ACHN (cell line): ENCODE measurements at regions not wholly inside any gene's neighbourhood (a gene's known extent, or its start where the extent isn't known, plus 50 kb on each side); places are given as distances from the start of the nearest gene placed in this dataset.

Experiments
- DNase-seq: peaks from one replicate; pipeline ENCODE4 v3.0.0-alpha.2; 2015
- in situ Hi-C: cut with HindIII; loops from 2 replicates; pipeline ENCODE4 v1.10.0; 2017; ENCODE audit warnings: low sequenced_read_pairs, low pct_ligation_motif_present, low pct_unique_long_range_greater_than_20kb

DNA sequence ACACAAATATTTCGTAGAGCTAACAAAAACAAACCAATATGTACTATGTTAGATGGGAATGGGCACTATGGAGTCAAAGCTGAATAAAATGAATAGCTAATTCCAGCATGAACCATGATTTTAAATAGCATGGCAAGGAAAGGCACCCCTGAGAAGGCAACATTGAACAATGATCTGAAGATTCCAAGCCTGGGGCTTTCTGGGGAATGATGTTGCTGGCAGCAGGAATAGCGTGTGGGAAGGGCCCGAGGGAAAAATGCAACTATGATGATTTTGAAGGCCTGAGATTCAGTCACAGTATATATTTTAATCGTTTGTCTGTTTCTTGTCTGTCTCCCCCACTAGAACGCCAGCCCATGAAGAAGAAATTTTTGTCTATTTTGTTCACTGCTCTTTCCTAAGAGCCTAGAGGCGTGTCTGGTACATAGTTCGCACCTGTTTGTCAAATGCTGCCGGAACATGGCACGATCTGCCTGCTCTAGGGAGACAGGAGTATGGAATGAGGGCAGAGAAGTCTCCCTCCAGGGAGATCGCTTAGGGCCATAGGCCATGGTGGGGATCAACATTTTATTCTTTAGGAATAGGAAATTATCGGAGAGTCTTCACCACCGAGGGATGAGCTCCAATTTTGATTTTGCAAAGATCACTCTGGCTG, 84.8 kb upstream of the EYA2 start:
- in situ Hi-C loops = no loop called here
- DNase-seq = no peak

DNA sequence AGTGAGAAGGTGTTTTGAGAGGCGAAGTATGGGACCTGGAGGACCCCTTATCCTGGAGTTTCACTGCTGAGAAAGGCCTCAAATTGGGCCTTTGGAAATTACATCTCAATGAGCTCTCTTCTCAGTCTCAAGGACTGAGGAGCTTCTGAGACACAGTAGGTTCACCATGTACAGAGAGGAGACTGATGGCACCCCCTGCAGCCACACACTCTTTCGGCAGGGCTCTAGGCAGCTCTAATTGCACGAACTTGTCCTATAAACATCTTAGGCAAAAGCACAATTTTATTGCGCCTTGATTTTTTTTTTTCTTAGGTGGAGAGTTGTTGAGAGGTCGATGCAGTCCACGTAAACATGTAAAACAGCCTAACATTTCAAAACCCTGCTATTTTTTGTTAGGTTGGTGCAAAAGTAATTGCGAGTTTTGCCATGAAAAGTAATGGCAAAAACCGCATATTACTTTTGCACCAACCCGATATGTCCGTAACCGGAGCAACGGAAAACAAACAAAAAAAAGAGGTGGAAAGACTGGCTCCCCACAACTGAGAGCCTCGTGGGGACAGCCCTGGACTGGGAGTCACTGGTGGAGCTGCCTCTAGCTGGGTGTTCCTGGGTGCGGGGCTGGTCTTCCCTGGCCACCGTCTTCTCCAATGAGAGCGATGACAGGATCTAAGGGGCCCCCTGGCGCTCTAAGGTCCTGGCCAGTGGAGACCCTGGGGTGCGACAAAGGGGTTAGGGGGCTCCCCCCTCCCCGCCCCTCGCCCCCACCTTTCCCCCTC, 84.0 kb upstream of the EYA2 start:
- in situ Hi-C loops = no loop called here
- no peak for DNase-seq

DNA sequence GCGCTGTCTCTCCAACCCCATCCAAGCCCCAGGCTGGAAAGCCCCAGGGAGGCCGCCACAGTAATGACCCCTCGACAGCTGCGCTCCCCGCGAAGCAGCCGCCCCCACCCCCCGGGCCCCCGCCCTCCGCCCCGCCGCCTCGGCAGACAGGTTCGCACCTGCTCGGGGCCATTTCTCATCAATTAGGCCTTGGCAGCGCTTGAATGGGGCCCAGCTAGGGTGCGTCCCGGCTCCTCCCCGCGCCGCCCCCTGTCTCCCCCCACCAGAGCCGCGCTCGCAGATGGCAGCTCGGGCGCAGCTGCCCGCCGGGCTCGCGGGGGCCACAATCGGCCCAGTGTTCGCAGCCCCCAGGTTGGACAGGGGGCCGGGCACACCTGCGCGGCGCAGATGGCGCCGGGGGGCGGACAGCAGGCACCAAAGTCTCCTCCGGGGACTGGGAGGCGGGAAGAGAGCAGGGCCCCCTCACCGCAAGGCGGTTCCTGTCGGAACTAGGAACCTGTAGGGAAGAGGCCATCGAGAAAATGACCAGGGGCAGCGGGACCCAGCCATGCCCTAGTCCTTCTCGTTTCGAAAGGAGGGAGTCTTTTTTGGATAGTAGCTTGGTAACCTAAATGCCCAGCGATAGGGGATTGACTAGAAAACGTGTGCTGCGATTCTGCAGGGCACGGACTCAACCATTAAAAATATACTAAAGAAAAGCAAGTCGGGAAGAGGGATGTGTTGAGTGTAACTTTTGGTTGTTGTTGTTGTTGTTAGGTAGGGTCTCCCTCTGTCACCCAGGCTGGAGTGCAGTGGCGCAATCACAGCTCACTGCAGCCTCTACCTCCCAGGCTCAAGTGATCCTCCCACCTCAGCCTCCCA, 83.2 kb upstream of the EYA2 start:
- no peak for DNase-seq

DNA sequence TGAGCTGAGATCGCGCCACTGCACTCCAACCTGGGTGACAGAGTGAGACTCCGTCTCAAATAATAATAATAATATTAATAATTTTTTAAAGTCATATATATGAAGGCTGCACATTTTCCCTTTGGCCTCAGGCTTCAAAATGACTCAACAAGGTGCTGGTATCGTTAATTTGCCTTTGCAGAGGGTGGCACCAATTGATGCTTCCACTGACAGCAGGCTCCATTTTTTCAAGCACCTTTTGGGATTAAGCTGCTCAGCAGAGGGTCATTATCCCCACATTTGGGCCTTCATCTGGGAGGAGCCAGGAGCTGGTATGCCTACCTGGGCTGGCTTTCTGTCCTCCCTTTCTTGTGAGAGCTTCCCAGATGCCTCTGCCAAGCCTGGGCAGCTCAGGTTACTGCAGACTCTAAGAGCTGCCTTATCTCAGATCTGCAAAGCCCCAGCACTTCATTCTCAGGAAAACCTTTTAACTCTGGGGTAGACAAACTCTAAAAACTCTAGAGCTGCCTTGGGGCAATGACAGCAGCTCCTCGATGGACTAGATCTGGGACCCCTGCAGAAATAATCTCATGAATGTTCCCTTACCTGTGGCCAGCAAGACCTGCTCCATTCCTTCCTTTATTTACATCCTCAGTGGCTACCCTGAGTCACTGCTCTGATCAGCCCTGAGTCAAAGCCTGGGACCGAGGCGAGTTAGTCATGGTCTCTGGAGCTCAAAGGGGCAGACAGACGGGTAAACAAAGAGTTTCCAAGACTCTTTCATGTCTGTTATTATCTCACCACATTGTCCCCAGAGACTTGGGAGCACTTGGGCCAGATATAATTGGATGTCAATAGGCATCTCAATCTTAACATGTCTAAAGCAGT, 80.0 kb upstream of the EYA2 start:
- in situ Hi-C loops = no loop called here
- peak; percentile 18 for DNase-seq

More for the DNA sequence above, 83.2 kb upstream of the EYA2 start:
- in situ Hi-C loops = no loop called here

DNA sequence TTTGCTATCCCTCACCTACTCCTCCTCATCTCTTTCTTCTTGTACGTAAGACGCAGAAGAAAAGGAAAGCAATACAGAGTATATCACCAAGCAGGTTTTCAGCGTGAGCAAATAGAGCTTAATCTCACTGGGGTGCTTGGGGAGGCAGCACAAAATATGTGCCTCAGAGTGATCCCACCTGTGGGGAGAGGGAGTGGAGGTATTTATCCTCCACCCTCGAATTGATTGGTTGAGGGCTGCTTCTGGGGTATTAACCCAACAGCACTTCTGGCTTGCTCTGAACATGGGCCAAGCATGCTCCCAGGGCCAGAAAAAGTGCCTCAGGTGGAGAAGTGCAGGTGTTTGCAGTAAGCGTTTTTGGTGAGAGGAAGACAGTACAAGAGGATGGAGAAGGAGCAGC, 78.5 kb upstream of the EYA2 start:
- in situ Hi-C loops = no loop called here
- DNase-seq = no peak

DNA sequence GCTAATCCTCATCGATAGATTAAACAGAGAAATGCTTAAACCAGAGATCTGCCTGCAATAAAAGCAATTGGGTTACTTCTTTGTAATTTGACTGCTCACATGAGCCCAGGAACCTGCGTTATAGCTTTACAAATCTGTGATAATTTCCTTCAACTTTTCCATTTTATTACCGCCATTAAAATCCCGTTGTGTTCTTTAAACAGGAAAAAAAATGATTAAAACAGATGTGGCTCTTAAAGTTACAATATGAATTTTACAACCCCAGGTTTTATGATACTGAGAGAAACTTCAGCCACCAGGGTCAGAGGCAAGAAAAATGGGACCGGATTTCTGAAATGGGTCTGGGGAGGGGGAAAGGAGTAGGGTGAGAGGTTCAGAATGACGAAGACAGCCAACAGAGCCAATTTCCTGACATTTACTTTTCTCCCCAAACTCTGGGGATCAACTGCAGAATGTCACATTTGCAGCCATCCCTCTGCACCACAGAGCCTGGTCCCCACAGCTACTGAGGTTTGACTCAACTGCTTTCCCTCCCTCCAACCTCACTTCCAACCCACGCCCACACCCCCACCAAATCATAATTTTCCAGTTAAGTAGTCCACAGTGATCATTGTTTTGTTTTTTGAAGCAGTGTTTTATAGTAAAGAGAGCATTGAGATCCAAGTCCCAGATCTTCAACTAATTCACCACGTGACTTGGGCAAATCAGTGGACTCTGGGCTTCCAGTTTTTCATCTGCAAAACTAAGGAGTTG, 77.6 kb upstream of the EYA2 start:
- in situ Hi-C loops = no loop called here
- DNase-seq = no peak

DNA sequence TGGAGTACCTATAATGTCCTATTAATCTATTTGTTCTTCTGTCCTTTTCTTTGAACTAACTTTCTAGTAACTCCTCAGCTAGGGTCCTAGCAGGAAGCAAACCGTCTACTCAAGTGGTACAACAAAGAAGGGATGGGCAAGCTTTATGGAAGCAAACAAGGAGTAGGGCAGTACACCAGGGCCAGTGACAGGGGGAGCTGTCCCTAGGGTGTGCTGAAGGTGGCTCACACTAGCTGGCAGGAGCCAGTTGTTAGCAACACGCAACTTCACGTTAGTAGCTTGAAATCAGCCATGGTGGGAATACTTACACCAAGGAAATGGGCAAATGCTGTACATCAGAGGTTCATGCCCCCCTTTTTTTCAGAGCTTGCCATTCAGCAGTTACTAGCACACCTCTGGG, 74.0 kb upstream of the EYA2 start:
- in situ Hi-C loops = no loop called here
- DNase-seq = no peak

DNA sequence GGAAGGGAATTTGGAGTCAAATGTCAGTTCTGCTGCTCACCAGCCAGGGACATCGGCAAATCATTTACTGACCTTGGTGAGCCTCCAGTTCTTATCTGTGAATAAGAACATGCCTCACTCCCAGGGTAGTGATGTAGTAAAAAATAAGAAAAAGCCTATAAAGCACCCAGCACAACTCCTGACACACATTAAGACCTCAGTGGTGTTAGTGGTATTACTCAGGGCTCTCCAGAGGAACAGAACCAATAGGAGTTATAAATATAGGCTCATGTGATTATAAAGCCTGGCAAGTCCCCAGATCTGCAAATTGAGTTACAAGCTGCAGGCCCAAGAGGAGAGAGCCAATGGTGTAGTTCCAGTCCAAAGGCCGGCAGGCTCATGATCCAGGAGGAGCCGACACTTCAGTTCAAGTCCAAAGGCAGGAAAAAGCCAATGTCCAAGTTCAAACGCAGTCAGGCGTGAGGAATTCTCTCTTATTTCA, 71.3 kb upstream of the EYA2 start:
- DNase-seq = no peak
- in situ Hi-C loops = no loop called here

DNA sequence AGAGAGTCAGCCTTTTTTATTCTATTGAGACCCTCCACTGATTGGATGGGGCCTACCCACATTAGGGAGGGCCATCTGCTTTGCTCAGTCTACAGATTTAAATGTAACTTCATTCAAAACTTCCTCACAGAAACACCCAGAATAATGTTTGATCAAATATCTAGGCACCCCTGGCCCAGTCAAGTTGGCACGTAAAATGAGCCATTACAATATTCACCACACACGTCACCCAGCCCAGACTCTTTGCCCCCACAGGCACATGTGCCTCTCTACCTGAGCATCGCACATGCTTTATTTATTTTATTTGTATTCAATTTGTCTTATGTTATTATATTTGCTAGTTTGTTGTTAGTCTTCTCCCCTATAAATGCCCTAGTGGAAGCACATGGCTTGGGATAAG, 70.9 kb upstream of the EYA2 start:
- in situ Hi-C loops = no loop called here
- DNase-seq = no peak

DNA sequence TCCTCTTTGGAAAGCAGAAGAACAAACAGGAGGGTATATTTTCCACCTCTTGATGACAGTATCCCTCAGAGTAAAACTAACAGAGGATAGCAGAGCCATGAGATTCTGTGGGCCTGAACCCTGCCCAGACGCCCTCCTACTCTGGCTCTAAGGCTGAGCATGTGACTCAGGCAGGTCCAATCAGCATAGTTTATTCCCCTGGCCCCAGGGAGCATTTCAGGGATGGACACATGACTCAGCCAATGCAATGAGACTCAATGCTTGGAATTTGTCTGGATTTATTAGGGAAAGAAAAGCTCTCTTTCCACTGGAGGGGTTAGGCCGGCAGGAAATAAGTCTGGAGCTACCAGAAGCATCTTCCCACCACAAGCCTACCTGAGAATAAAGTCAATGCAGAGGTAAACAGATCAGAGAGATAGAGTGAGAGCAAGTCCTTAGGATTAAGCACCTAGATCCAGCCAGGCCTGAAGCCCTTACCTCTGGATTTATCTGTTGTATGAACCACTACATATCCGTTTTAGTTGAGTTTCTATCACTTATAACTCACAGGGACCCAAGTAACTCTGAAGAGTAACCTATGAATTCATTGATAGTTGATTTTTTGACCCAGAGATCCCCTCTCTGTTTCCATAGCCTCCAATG, 68.2 kb upstream of the EYA2 start:
- DNase-seq = no peak
- in situ Hi-C loops = no loop called here

DNA sequence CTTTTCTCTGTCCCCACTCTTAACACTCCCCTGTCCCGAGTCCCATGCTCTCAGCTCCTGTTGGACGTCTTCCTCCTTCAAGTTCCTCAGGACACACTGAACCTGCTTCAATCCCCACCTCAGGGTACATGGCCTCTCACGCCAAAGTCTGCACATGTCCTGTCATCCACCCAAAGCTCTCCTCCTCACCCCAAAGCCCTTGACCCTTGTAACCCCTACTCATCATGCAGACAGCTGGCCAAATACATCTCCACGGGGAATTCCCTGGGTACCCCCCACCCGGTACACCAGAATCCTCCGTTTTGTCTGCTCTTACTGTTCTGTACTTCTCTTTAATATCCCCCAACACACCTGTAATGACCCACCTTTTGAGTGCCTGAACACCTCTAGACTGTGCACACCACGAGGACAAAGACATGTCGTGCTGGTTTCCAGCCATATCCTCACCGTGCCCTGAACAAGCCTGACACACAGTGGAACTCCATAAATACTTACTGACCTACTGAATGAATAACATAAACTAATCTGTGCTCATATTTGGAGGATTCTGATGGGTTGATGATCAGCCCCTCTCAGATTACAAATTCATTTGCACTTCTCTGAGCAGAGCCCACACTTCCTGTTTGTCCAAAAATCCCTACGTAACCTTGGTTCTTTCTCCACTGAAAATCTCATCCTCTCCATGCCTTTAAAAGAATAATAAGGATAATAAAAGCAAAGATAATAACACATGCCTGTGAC, 66.8 kb upstream of the EYA2 start:
- DNase-seq = no peak
- in situ Hi-C loops = no loop called here

DNA sequence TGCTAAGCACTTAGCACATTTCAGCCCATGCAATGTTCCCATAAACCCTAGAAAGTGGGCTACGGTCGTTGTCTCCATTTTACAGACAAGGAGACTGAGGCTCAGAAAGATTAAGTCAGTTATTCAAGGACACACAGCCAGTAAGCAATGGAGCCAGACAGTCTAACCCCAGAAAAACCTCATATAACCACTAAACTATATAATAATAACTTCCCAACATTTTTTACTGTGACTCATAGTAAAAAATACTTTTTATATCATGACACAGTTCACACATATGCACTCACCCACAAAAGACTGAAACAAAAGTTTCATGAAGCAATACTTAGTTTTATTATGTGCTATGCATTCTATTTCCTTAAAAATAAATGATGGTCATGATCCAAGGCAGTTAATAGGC, 66.2 kb upstream of the EYA2 start:
- in situ Hi-C loops = no loop called here
- DNase-seq = no peak

DNA sequence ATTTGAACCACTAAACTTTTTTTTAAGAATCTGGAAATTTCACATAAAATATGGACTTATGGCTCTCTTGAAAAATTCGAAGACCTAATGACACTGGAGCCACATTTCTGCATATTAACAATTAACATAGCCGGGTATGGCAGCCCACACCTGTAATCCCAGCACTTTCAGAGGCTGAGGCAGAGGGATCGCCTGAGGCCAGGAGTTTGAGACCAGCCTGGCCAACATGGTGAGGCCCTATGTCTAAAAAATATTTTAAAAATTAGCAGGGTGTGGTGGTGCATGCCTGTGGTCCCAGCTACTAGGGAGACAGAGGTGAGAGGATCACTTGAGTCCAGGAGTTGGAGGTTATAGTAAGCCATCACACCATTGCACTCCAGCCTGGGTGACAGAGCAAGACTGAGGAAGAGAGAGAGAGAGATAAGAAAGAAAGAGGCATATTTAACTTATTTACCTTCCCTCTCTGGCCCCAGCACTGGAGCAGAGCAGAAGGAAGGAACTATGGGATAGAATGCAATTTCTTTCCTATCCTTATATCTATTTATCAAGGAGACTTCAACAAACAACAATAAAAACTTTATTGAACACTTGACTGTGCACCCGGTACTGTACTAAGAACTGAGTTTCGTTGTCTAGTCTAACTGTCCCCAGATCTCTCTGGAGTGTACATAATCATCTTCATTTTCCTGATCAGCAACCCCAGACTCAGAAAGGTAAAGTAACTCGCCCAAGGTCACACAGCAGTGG, 63.6 kb upstream of the EYA2 start:
- in situ Hi-C loops = no loop called here
- no peak for DNase-seq

DNA sequence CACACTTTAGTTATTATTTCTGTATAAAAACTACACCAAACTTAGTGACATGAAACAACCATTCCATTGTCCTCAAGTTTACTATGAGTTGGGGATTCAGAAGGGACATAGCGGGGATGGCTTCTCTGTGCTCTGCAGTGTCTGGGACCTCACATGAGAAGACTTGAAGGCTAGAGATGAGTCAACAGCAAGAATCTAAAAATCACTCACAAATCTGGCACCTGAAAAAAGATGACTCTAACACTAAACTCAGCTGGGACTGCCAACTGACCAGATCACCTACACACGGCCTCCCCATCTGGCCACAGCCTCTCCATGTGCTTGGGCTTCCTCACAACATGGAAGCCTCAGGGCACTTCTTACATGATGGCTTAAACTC, 63.0 kb upstream of the EYA2 start:
- in situ Hi-C loops = no loop called here

DNA sequence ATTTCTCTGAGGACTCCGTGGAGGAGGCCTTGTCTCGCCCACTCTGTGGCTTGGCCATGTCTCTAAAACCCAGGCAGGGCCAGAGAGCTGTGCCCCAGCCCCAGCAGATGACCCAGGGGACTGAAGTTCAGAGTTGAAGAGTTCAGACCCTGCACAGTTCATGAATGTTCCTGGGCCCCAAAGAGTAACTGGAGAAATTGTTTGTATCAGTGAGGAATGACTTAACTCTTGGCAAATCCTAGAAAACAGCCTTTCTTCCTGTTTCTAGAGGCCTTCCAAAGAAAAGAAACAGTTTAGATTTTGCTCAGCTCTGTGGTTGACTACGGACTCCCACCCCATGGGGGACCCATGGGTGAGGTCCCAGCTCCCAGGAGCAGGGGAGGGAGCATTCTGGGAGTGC, 62.1 kb upstream of the EYA2 start:
- in situ Hi-C loops = no loop called here

More for the DNA sequence above, 63.0 kb upstream of the EYA2 start:
- DNase-seq = no peak

DNA sequence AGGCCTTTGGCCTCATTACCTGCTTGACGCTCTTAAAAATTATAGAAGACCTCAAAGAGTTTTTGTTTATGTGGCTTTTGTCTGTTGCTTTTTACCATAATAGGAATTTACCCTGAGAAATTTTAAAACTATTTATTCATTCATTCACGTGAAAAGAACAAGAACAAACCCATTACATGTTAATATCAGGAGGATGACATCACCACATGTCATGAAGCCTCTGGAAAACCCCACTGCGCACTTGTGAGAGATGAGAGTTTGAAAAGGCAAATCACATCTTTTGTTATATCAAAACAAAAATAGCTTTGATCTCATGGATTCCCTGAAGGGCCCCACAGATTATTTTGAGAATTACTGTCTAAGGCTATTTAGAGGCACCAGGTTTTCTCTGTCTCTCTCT, 61.3 kb upstream of the EYA2 start:
- in situ Hi-C loops = no loop called here
- DNase-seq = no peak

More for the DNA sequence above, 62.1 kb upstream of the EYA2 start:
- no peak for DNase-seq
